HT-29 (cell line): ENCODE measurements at regions not wholly inside any gene's neighbourhood (a gene's known extent, or its start where the extent isn't known, plus 50 kb on each side); places are given as distances from the start of the nearest gene placed in this dataset.
A peak's percentile ranks its signal among the peaks of the same experiment; 100 is the strongest.
"Not testable (repeated sequence)": the region's sequence is repeated elsewhere in the genome, so short reads cannot be mapped to it uniquely, and the experiment has no call there.

Experiments used
- DNase-seq: peaks from one replicate; pipeline ENCODE4 v3.0.0-alpha.2; 2015; ENCODE audit warnings: low spot score

DNA sequence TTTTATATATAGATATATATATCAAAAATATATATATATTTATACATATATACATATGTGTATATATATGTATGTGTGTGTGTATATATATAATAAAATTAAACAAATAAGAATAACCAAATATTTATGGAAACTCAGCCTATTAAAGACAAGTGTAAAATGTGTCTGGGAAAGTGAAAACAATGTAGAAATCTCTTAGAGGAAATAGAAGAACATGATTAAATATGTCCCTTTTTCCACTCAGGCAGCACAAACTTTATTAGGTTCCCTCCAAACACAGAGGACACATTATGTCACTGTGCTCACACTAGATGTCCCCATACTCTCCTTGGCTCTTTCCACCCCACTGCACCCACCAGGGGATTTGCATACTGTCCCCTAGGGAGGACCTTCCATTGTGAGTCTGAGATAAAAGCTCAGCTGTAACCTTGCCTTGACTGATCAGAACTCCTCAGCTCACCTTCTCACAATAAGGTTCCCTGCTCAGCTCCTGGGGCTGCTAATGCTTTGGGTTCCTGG lies 1360.7 kb downstream of the RPIA start:
- DNase-seq = not testable (repeated sequence)

DNA sequence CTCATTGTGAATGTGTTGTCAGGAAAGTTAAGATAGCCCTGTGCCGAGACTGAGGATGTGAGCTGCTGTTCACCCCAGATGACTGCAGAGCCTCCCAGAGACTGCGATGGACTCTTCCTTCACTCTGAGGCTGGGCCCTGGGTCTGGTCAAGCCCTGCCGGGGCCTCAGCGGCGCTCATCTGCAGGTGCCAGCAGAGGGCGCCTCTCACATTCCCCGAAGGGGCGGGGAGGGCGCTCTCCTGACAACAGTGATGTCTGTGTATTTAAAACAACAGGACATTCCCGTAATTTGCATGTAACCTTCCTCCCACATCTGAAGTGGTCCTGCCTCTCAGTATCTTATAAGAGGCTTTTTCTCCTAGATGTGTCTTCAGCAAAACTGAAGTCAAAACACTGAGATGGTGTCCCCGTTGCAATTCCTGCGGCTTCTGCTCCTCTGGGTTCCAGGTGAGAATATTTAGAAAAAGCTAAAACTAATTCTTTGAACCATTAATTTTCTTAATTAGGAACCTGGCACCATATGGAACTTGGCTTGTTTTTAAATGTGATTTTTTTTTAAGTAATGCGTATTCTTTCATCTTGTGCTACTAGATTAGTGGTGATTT lies 1377.9 kb downstream of the RPIA start:
- peak; percentile 72 for DNase-seq

DNA sequence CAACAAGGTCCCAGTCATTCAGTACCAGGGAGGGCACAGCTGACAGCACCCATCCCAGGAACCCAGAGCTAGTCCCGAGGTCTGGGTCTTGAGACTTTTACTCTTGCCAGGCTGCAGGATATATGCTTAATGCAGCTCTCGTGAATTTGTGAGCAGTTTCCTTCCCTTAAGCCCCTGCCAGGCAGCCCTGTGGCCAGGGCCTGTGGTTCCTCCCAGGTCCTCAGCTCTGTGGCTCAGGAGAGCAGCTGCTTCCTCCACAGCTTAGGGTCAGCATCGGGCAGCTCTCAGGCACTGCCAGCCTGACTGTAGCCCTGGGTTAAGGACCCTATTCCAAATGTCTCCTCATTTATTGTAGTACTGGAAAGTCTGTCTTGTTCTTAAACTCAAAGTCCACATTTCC lies 1384.8 kb downstream of the RPIA start:
- no peak for DNase-seq

DNA sequence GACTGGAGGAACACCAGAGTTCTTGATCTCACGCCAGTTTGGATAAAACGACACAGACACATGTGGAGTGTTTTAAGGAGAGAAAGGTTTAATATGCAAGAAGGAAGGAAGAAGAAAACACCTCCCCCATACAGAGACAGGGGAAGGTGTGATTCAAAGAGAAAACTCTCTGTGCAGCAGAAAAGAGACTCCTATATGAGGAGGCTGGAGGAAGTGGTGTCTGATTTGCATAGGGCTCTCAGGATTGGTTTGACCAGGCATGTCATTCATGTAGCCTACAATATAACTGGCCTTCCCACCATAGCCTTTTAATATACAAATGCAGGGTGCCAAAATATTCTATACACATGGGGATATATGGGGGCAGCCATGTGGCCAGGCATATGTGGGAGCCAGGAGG lies 1386.5 kb downstream of the RPIA start:
- no peak for DNase-seq

DNA sequence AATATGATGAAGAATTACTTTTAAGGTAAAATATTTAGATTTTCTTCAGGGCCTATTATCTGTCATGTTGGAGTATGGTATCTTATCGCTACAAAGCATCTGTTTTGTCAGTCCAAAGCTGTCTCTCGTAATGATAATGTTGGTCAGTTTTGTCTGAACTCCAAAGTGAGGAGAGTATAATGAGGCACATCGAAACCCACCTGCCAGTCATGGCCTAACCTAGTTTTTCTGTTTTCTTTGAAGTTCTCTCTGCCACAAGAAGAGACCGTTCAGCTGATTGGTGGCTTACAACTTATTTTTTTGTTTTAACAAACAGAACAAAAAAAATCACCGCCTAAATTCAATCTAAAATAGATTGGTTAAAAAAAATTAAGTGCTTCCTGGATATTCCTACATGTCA lies 1387.9 kb downstream of the RPIA start:
- DNase-seq = no peak

DNA sequence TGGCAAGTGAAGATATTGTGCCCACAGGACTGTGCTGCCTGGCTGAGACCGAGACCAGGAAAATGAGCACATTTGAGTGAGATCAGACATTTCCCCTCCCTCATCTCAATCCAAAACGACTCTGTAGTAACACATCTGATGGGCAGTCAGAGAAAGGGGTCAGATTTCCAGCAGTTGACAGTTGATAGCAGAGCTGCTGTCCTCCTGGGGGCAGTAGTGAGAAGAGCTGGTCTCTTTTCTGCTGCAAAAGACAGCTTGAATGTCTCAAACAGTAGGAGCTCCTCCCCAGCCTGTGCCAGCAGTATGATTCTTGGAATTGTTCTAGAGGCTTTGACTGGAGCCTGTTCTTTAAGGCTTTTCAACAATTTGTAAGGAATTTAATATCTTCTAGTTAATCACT lies 1396.3 kb downstream of the RPIA start:
- DNase-seq = peak; percentile 17

DNA sequence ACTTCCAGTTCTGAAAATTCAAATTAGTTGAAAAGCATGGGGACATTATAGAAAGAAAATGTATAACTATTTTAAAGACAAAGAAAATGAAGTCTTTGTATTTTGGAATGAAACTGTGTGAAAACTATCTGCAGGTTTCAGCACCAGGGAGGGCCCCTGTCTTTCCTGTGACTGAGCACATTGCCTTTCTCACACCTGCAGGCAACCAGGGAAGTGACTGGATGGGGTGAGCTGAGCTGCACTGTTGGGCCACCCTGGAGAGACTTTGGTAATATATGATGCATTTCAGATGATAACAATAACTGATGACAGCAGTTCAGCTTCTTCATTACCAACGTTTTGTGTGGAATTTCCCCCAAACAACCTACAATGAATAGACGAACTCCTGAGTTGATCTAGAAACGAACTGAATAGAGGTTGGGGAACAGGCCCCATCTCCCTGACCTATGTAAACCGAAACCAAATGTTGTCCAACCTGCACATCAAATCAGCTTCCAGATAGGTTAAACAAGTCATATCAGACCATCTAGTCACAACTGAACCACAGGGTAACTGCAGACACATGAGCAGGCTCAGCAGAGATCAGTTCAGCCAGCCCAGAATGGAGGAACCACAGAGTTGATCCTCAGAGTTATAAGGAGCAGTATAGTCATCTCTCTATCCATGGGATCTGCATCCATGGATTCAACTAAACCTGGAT lies 1402.2 kb downstream of the RPIA start:
- not testable (repeated sequence) for DNase-seq

DNA sequence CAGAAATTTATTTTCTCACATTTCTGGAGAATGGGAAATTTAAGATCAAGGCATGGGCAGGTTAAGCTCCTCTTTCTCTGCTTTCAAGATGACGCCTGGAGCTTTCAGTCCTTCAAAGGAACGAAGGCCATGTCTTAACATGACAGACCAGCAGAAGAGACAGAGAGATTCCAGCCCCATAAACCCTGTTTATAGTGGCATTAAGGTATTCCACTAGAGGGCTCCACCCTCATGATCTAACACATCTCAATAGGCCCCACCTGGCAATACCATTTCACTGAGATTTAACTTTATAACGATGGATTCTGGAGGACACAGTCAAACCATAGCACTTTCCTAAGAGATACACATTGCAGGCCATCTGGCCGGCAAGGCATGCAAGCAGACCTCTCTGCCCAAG lies 1406.1 kb downstream of the RPIA start:
- not testable (repeated sequence) for DNase-seq

DNA sequence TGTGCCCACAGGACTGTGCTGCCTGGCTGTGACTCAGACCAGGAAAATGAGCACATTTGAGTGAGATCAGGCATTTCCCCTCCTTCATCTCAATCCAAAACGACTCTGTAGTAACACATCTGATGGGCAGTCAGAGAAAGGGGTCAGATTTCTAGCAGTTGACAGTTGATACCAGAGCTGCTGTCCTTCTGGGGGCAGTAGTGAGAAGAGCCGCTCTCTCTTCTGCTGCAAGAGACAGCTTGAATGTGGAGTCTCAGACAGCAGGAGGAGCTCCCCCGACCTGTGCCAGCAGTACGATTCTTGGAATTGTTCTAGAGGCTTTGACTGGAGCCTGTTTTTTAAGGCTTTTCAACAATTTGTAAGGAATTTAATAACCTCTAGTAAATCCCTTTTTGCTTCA lies 1413.7 kb downstream of the RPIA start:
- peak; percentile 15 for DNase-seq

DNA sequence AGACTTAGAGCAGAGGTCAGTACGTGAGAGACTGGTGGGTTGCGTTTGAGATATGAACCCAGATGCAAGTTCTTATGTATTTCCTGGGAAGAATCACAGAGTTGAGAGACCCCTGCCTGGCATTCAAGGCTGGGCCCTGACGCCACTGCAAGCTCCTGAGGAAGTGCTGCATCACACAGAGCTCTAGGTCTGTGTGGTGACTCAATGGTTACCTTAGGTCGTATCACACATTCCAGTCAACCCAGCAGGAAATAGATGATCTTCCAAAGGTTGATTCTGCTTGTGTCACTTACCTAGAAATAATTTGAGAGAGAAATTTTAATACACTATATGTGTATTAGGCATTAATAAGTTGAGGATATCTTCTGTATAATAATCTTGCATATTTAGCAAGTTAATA lies 1431.9 kb downstream of the RPIA start:
- not testable (repeated sequence) for DNase-seq

DNA sequence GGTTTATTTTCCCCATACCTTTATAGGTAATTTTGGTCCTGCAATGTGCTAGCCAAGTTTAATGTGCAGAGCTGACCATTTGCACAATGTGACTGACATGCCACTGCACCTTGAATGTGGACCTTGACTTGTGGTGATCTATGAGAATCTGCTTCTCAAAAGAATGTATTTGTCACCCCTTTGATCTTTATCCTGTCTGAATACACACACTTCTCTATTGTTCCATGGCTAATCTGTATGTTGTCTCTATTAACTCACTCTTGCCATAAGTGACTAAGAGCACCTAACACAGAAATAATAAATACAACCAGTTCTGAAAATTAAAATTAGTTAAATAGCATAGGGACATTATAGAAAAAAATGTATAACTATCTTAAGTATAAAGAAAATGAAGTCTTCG lies 1447.6 kb downstream of the RPIA start:
- DNase-seq = not testable (repeated sequence)

DNA sequence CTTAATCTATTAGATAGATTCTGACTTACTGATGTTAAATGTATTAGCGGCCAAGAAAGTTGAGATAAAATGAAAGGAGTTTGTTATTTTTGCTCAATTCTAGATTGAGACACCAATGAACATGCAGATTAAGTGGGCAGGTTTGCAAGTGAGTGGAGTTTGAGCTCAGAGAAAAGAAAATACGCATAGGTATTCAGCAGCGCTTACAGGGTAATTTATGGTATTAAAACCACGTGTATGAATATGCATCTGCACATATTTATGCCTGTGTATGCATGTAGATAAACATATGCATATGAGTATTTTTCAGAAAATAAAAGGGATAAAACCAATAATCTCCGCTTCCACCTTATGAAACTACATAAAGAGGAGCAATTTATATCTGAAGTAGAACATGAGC lies 1450.1 kb downstream of the RPIA start:
- not testable (repeated sequence) for DNase-seq

DNA sequence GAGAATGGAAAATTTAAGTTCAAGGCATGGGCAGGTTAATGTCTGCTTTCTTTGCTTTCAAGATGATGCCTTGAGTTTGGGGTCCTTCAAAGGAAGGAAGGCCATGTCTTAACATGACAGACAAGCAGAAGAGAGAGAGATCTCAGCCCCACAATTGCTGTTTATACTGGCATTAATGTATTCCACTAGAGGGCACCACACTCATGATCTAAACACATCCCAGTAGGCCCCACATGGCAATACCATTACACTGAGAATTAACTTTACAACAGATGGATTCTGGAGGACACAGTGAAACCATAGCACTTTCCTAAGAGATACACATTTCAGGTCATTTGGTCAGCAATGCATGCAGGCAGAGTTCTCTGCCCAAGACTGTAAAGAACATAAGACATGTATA lies 1460.3 kb downstream of the RPIA start:
- not testable (repeated sequence) for DNase-seq

DNA sequence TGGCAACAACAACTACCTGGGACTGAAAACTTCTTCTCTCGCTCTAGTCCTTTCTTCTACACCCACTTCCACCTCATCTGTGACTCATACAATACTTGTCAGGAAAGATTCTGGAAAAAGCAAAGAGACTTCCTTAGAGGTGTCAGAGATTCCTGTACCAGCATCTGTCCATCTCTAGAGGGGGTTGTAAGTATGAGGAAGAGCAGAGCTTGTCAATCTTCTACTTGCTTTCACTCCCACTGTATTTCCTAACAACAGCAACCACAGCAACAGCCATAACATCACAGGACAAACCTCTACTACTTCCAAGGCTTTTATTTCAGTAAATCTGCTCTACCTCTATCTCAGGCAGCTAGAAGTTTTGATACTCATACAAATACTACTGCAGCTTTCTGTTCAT lies 1479.5 kb downstream of the RPIA start:
- DNase-seq = peak; percentile 4

DNA sequence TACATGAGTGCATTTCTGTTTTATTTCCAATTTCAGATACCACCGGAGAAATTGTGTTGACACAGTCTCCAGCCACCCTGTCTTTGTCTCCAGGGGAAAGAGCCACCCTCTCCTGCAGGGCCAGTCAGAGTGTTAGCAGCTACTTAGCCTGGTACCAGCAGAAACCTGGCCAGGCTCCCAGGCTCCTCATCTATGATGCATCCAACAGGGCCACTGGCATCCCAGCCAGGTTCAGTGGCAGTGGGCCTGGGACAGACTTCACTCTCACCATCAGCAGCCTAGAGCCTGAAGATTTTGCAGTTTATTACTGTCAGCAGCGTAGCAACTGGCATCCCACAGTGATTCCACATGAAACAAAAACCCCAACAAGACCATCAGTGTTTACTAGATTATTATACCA lies 1481.6 kb downstream of the RPIA start:
- DNase-seq = not testable (repeated sequence)

DNA sequence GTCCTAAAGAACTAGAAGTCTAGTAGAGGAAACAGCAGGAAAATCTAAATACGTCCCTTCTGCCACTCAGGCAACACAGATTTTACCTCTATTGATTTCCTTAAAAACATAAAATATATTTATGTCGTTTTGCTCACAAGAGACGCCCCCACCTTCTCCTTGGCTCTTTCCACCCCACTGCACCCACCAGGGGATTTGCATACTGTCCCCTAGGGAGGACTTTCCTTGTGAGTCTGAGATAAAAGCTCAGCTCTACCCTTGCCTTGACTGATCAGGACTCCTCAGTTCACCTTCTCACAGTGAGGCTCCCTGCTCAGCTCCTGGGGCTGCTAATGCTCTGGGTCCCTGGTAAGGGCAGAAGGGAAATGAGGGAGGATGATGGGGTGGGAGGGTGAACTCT lies 1488.1 kb downstream of the RPIA start:
- DNase-seq = not testable (repeated sequence)

DNA sequence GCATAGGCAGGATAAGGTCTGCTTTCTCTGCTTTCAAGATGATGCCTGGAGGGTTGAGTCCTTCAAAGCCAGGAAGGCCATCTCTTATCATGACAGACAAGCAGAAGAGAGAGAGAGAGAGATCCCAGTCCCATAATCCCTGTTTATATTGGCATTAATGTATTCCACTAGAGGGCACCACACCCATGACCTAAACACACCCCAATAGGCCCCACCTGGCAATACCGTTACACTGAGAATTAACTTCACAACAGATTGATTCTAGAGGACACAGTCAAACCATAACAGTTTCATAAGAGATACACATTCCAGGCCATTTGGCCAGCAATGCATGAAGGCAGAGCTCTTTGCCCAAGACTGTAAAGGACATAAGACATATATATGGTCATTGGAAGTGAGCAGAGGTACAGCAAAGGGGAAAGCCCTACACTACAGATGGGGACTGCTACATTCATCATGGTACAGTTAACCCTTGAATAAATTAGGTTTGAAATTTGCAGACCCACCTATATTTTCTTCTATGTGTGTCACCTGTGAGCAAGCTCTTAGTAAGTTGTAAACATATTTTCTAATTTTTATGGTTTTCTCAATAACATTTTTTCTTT lies 1516.1 kb downstream of the RPIA start:
- DNase-seq = peak; percentile 52

DNA sequence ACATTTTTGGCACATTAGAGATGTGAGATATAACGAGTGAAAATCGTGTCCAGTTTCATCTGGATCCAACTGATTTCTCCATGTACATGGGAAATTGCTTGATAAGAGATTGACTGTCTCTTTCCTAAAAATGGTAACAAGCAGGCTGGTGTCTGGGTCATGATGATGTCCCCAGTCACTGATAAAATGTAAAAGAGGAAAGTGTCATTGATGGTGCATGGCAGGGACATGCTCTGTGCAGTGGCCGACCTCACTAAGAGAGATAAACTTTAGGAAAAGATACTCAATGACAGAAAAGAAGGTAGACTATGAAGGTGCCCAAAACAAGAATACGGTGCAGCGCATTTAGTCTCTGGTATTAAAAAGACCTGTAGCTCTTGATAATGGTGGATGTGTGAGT lies 1517.5 kb downstream of the RPIA start:
- DNase-seq = no peak

DNA sequence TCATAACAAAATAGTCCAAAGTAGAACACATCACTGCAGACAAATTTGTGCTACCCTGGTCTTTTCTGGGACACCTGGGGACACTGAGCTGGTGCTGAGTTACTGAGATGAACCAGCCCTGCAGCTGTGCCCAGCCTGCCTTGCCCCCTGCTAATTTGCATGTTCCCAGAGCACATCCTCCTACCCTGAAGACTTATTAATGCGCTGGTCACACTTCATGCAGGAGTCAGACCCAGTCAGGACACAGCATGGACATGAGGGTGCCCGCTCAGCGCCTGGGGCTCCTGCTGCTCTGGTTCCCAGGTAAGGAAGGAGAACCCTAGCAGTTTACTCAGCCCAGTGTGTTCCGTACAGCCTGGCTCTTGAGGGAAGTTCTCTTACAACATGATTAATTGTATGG lies 1518.3 kb downstream of the RPIA start:
- DNase-seq = no peak

DNA sequence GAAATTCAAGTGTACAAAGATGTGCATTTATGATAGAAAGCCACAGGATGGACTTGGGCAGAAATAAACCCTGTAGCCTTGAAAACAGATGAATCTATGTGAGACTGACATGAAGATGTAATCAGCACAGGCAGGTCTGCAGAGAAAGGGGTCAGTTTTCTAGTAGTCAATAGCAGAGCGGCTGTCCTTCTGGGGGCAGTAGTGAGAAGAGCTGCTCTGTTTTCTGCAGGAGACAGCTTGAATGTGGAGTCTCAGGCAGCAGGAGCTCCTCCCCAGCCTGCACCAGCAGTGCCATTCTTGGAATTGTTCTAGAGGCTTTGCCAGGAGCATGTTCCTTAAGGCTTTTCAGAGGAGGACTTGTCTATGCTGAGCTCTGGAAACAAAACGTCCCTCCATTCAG lies 1524.4 kb downstream of the RPIA start:
- peak; percentile 3 for DNase-seq

DNA sequence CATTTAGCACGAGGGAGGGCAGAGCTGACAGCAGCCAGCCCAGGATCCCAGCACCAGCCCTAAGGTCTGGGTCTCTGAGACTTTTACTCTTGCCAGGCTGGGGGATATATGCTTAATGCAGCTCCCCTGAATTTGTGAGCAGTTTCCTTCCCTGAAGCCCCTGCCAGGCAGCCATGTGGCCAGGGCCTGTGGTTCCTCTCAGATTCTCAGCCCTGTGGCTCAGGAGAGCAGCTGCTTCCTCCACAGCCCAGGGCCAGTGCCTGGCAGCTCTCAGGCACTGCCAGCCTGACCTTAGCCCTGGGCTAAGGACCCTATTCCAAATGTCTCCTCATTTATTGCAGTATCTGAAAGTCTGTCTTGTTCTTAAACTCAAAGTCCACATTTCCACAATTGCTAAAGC lies 1525.3 kb downstream of the RPIA start:
- DNase-seq = not testable (repeated sequence)

DNA sequence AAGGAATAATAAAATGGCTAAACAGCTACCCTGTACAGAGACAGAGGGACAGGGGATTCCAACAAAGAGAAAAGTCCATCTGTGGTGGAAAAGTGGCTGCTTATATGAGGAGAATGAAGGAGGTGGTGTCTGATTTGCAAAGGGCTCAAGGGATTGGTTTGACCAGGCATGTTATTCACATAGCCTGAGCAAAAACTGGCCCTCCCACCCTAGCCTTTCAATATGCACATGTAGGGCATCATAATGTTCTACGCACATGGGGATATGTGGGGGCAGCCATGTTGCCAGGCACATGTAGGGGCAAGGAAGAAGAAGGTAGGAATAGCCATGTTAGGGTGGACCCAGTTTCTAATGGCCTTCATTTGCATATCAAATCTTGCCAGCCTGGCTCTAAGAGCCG lies 1527.1 kb downstream of the RPIA start:
- DNase-seq = not testable (repeated sequence)
